GM10266 (cell line): ENCODE measurements at regions not wholly inside any gene's neighbourhood (a gene's known extent, or its start where the extent isn't known, plus 50 kb on each side); places are given as distances from the start of the nearest gene placed in this dataset.

Experiments
- DNase-seq: peaks from one replicate; pipeline ENCODE4 v3.0.0; 2012; ENCODE audit errors: extremely low spot score
- CTCF ChIP-seq: IDR thresholded peaks from 2 replicates; pipeline ENCODE4 v1.5.1; 2012; ENCODE audit warnings: mild to moderate bottlenecking, low read depth; ENCODE audit not compliant: control insufficient read depth, insufficient read depth; ENCODE audit errors: missing control alignments

- DNase-seq = peak; percentile 32
Measured at GRCh38 chr7:91557789-91558404, 293.7 kb downstream of the FZD1 start.

GRCh38 chr7:91559947-91560346 lies 295.7 kb downstream of the FZD1 start:
- no peak for DNase-seq
- TF ChIP-seq CTCF = no peak

More at GRCh38 chr7:91557789-91558404, 293.7 kb downstream of the FZD1 start:
- TF ChIP-seq CTCF = no peak

GRCh38 chr7:91564101-91564500 lies 299.9 kb downstream of the FZD1 start:
- no peak for DNase-seq
- TF ChIP-seq CTCF = no peak

- no peak for DNase-seq
- no peak for TF ChIP-seq CTCF
Measured at GRCh38 chr7:91564541-91564940, 300.3 kb downstream of the FZD1 start.

- TF ChIP-seq CTCF = no peak
- no peak for DNase-seq
Measured at GRCh38 chr7:91565499-91566401, 301.5 kb downstream of the FZD1 start.

DNA sequence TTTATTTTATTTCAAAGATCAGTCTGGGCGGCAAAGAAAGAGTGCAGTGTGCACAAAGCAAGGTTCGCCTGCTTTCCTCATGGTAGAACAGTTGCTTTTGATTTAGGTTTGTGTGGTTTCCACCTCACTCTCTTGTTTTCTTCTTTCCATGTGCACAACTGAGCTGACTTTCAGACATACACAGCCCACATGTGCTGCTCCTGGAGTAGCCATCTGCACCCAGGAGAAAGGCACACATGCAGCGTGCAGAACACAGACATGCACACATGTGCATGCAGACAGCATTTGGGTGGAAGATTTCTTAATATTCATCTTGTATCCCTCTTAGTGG lies 302.1 kb downstream of the FZD1 start:
- no peak for DNase-seq
- TF ChIP-seq CTCF = no peak
